ENCODE measurements at regions not wholly inside any gene's neighbourhood (a gene's known extent, or its start where the extent isn't known, plus 50 kb on each side); places are given as distances from the start of the nearest gene placed in this dataset.
A peak's percentile ranks its signal among the peaks of the same experiment; 100 is the strongest.
"Not testable (repeated sequence)": the region's sequence is repeated elsewhere in the genome, so short reads cannot be mapped to it uniquely, and the experiment has no call there.

DNA sequence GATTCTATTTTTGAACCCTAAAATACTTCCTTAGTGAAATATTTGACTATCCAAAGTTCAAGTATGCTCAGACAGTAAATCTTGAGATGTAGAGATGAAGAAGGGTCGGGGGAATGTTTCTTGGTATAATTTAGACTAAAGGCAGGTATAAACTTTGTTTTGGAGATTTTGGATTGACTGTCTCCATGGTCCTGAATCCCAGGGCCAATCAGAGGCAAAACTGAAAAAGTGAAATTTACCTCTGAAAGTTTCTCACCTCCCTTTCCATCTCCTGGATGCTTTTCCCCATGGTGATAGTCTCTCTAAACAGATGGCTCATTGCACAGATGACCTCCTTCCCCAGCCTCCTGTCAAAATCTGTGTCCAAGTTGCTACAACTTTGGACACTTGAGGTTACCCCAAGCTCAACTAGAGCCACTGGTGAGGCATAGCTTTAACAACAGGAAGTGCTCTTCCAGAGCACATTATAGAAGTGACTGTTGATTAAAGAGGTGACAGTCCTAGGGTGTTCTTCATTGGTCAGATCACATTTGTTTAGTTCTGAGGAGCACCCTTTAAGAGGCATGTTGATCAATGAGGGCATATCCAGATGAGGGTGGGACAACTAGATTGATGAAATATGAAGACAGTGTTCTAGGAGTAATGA, 128.4 kb downstream of the AKAP11 start:
- DNase-seq = peak in 1 of 5 donors; percentile 28

DNA sequence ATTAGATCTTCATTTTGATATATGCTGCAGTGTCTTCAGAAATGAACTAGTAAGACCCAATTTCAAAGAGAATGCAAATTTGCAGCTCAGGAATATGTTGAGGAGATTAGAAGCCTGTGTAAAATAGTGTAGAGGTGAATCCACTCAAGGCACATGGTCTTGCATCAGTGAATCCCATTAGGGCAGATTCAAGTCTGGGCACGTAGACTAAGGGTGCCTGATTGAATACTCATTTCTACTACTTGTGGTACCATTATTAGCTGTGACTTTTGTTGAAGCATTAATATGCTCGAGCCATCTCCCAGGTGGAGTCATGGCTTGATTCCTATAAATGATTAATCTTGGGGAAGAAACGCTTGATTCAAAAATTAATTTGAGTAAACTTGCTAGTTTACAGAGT, 129.4 kb downstream of the AKAP11 start:
- no peak for DNase-seq

DNA sequence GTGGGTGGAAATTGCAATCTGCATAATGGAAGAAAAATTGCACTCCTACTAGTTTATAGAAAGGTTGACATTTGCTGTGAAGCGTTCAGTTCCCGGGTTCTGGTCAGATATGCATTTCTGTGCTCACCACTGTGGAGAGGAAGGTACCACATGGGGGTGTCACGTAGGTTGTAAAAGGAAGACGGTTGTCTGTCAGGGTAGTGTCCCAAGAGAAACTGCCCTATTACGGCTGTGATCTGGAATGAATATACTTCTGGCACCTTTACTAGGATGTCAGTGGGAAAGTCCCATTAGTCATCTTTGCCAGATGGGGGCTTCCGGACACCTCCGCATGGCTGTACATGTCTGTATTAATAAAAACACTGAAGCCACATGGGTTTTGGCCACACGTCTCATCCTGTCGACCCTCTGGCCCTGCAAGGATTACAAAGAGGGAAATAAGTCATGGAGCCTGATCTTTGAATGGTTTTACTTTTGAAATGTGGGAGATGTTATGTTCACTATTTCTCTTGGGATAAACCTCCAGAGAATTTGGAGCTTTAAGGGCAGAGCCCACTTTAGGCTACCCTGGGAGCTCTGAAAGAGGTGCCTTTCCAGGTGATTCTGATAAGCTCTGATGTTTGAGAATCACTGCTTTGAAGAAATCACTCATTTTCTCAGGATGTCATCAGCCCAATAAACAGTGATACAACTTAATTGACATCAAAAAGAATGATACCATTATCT, 133.9 kb downstream of the AKAP11 start:
- DNase-seq = peak in 2 of 5 donors; percentile 16 to 73

- no peak for DNase-seq
Observed at GRCh38 chr13:42409075-42409474, 137.1 kb downstream of the AKAP11 start.

DNA sequence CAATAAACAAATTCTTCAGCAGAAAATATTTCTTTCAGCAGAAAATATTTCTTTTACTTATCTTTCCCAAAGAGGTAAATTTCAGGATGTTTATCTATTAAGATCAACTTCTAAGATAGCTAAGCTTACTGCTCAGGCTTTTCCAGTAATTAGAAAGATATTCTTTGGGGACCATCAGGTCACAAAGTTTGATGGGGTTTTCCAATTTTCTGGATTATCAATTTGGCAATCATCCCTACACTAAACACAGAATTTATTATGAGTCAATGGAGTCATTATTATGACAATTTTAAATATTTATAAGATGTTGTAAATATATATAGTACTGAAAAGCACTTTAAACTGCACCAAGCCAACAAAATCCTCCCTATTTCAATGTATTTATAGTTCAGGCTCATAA, 137.6 kb downstream of the AKAP11 start:
- DNase-seq = no peak

DNA sequence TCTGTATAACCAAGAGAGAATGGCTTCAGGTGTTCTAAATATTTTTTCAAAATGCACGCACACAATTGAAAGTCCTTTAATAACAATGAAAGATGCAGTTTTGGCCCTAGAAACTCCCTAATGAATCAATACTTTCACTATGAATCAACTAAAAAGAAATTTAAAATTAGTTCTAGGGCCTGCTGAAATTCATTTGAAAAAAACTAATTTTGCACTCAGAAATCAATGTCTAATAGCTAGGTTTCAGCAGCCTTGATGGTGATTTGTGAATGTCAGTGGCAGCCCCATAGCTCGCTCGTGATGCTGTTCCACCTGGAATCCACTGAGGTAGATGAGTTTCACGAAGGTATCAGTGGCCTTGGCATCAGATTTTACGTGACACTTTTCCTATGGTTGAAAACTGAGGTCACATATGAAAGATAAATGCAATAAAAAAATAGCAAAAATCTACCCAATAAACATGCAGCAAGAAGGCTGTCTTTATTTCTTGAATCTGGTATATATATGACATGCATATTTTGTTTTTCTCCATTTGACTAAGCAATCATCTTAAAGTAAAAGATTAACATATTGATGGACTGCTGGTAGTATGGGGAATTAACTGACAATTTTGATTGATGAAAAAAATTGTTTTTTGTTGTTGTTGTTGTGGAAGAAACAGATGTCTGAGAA, 141.0 kb downstream of the AKAP11 start:
- DNase-seq = no peak

DNA sequence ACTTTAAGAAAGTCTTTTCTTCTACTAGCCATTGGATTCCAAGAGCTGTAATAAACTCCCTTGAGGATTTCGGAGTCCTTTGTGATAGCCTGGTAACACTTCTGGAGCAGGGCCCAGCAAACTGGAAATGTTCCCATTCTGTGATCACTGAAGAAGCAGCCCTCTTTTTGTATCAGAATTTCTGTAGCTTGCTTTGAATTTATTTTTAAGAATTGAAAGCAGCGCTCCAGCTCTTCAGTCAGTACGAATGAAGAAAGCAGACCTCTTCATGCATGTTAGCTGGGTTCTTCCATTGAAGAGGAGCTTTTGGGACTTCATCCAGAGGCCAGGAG, 141.5 kb downstream of the AKAP11 start:
- DNase-seq = no peak

DNA sequence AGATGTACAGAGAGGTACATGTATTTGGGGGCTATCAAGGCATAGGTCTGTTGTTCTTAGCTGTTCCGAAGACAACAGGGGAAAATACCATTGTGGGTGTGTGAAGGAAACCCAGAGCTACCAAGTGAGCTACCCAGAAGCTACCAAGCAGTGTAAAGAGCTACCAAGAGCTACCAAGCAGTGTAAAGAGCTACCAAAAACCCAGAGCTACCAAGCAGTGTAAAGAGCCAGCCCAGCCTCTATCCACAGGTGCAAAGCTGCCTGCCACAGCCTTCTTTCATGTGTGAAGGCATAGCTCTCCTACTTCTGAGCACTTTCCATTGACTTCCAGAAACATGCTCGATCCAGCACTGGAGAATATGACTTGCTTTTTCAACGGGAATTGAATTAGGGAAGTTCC, 145.7 kb downstream of the AKAP11 start:
- no peak for DNase-seq

- DNase-seq = no peak
Observed at GRCh38 chr13:42418184-42418583, 146.2 kb downstream of the AKAP11 start.

GRCh38 chr13:42420304-42420703, 148.4 kb downstream of the AKAP11 start:
- peak in 1 of 5 donors; percentile 25 for DNase-seq

- no peak for DNase-seq
Observed at GRCh38 chr13:42422681-42423080, 150.7 kb downstream of the AKAP11 start.

GRCh38 chr13:42424182-42424581, 149.8 kb upstream of the TNFSF11 start:
- DNase-seq = no peak

- no peak for DNase-seq
Observed at GRCh38 chr13:42445354-42445753, 128.6 kb upstream of the TNFSF11 start.

GRCh38 chr13:42446597-42446996, 127.4 kb upstream of the TNFSF11 start:
- not testable (repeated sequence) for DNase-seq

DNA sequence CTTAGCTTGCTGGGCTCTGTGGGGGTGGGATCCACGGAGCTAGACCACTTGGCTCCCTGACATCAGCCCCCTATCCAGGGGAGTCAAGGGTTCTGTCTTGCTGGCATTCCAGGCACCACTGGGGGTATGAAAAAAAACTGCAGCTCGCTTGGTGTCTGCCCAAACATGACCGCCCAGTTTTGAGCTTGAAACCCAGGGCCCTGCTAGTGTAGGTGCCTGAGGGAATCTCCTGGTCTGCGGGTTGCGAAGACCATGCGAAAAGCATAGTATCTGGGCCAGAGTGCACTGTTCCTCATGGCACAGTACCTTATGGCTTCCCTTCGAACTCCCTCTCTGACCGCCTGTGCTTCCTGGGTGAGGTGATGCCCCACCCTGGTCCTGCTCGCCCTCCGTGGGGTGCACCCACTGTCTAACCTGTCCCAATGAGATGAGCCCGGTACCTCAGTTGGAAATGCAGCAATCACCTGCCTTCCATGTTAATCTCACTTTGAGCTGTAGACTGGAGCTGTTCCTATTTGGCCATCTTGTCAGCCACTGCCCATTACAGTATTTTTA, 120.8 kb upstream of the TNFSF11 start:
- no peak for DNase-seq

GRCh38 chr13:42454749-42455148, 119.2 kb upstream of the TNFSF11 start:
- DNase-seq = no peak

GRCh38 chr13:42458193-42458592, 115.8 kb upstream of the TNFSF11 start:
- no peak for DNase-seq

DNA sequence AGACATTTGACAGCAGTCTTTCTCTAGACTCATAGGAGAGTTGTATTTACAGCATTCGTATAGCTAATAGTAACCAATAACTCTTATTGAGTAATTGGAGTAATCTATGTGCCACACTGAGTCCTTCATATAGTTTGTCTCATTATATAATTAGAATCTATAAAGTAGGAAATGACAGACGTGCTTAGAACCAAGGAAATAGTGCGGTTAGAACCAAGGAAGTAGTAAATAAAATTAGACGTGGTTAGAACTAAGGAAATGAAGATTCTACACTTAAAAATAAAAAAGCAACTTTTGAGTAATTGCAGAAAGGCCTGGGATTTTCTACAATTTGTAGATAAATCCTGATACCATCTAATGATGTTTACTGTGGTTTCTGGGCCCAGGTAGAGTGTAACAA, 107.8 kb upstream of the TNFSF11 start:
- DNase-seq = no peak

DNA sequence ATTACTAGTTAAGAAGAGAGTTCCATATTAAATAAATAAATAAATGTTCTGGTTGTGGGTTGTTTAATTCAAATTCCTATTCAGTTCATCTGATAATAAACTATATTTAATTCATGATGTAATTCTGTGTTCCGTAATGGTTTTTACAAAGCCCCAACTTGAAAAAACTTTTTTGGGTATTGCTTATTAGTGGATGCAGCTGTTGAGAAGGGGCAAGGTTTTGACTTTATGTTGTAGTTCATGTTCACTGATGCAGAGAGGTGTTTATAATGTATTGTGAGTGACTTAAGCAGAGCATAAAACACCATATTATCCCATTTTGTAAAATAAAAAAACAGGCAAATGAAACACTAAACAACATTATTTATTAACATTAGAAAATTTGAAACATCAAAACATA, 107.3 kb upstream of the TNFSF11 start:
- DNase-seq = no peak

GRCh38 chr13:42474954-42475353, 99.0 kb upstream of the TNFSF11 start:
- no peak for DNase-seq

DNA sequence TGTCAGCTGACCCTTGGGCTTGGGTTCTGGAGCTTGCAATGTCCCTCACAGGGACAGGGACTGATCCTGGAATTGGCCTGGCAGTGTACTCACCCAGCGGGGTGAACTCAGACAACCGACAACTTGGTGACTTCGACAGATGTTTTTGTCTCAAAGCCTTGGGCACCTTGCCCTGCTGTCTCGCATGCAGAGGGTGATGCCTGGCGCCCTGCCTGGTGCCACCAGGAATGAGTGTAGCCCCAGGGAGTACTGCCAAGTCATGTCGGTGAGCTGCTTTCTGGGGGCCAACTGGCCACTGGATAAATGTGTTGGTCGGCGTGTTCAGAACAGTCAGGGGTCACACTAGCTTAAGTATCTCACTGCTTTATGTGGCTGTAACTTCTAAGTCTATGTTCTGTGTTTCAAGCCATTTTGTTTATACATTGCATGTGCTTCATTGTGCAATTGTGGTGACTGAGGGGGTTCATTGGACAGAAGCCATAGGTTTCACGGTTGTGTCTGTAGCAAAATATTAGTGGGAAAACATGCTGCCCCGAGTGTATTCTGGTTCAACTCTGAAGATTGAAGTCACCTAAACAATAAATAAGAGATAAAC, 96.3 kb upstream of the TNFSF11 start:
- no peak for DNase-seq

DNA sequence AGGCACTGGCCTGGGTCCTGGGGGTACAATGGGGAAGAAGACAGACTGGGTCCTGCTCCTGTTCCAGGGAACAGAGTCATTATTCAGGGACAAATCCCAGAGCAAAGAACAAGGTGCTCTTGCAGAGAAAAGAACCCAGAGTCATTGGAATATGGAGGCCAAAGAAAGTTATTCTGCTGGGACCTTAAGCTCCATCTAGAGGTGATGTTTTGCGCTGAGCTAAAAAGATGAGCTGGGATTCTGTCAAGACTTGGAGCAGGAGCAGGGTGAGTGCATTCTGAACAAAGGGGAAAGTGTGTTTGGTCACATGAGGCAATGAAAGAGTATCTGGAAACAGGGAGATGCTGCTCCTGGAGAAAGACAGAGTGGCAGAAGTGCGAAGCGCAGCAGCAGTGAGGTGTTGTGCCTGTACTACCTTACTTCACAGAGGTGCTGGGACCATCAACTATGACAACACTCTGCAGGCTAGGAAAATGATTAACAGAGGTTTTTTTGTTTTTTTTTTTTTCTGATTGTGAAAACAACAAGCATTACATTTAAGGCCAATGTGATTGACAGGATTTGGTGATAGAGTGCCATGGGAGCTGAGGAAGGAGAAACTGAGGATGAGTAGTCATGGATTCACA, 95.3 kb upstream of the TNFSF11 start:
- no peak for DNase-seq

DNA sequence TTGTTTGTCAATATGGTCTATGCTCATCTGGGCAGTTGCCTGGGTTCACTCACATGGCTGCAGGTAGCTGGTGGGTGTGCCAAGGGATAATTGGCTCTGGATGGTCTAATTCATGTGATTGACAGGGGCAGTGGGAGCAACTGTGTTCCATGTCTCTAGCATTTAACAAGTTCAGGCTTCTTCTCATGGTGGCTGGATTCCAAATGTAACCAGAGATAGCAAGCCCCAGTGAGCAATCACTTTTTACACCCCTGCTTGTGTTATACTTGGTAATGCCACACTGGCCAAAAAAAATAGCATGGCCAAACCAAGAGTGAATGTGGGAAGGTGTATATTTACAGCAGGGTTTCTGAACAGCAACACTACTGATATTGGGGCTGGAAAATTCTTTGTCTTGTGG, 89.6 kb upstream of the TNFSF11 start:
- DNase-seq = no peak

Measured in T-helper 1 cell (primary cell).